HFFc6 (cell line): ENCODE measurements at regions not wholly inside any gene's neighbourhood (a gene's known extent, or its start where the extent isn't known, plus 50 kb on each side); places are given as distances from the start of the nearest gene placed in this dataset.
"Not testable (repeated sequence)": the region's sequence is repeated elsewhere in the genome, so short reads cannot be mapped to it uniquely, and the experiment has no call there.

Experiments
- DNase-seq: peaks from one replicate; pipeline ENCODE4 v3.0.0-alpha.2; 2018
- H3K27ac Mint-ChIP-seq: 2 replicates; pipeline ENCODE4 v1.8.0; 2020; ENCODE audit warnings: mild to moderate bottlenecking, mixed read lengths
- H3K27me3 Mint-ChIP-seq: 2 replicates; pipeline ENCODE4 v1.8.0; 2021; ENCODE audit warnings: mild to moderate bottlenecking, moderate library complexity, mixed read lengths; ENCODE audit not compliant: insufficient read depth
- H3K36me3 Mint-ChIP-seq: 2 replicates; pipeline ENCODE4 v1.8.0; 2021; ENCODE audit warnings: low read depth, mixed read lengths
- H3K4me1 Mint-ChIP-seq: 2 replicates; pipeline ENCODE4 v1.8.0; 2020; ENCODE audit warnings: low read depth, mixed read lengths
- H3K4me3 Mint-ChIP-seq: 2 replicates; pipeline ENCODE4 v1.8.0; 2020; ENCODE audit warnings: mild to moderate bottlenecking, moderate library complexity, mixed read lengths
- H3K9me3 Mint-ChIP-seq: 2 replicates; pipeline ENCODE4 v1.8.0; 2020; ENCODE audit warnings: mild to moderate bottlenecking, mixed read lengths
- CTCF ChIP-seq: fragments of 200-600 bp; sonication (generic); IDR thresholded peaks from 2 replicates; pipeline ENCODE4 v1.5.0; 2021; ENCODE audit warnings: antibody characterized with exemption, mild to moderate bottlenecking

GRCh38 chrY:20643055-20643454 is 67.5 kb downstream of the EIF1AY start:
- H3K4me3 Mint-ChIP-seq = no peak overlapping the region
- H3K27ac Mint-ChIP-seq = no peak overlapping the region
- no peaks in the 10 kb centered on the region for H3K36me3 Mint-ChIP-seq
- peaks cover 5% of the 10 kb centered on the region for H3K27me3 Mint-ChIP-seq
- no peaks in the 10 kb centered on the region for H3K9me3 Mint-ChIP-seq
- H3K4me1 Mint-ChIP-seq = no peaks in the 10 kb centered on the region
- no peak for DNase-seq
- no peak for TF ChIP-seq CTCF

GRCh38 chrY:20648265-20648664 is 72.7 kb downstream of the EIF1AY start:
- peaks cover 5% of the 10 kb centered on the region; the same call in 1 of the 2 replicates for H3K27me3 Mint-ChIP-seq
- no peak overlapping the region for H3K27ac Mint-ChIP-seq
- TF ChIP-seq CTCF = peak; percentile 32; the same call in 1 of the 2 replicates
- no peak for DNase-seq
- no peaks in the 10 kb centered on the region for H3K9me3 Mint-ChIP-seq
- H3K4me1 Mint-ChIP-seq = no peaks in the 10 kb centered on the region
- no peak overlapping the region for H3K4me3 Mint-ChIP-seq
- no peaks in the 10 kb centered on the region for H3K36me3 Mint-ChIP-seq

GRCh38 chrY:20648891-20649290 is 73.3 kb downstream of the EIF1AY start:
- TF ChIP-seq CTCF = peak; percentile 21; the same call in 1 of the 2 replicates
- not testable (repeated sequence) for H3K27me3 Mint-ChIP-seq, H3K36me3 Mint-ChIP-seq, H3K4me1 Mint-ChIP-seq, H3K9me3 Mint-ChIP-seq, DNase-seq, H3K27ac Mint-ChIP-seq, H3K4me3 Mint-ChIP-seq

GRCh38 chrY:20651481-20651880 is 75.9 kb downstream of the EIF1AY start:
- DNase-seq = no peak
- H3K27ac Mint-ChIP-seq = no peak overlapping the region
- no peaks in the 10 kb centered on the region; the same call in 1 of the 2 replicates for H3K27me3 Mint-ChIP-seq
- H3K4me3 Mint-ChIP-seq = no peak overlapping the region
- no peaks in the 10 kb centered on the region for H3K9me3 Mint-ChIP-seq
- H3K36me3 Mint-ChIP-seq = no peaks in the 10 kb centered on the region
- no peak for TF ChIP-seq CTCF
- H3K4me1 Mint-ChIP-seq = no peaks in the 10 kb centered on the region

- no peaks in the 10 kb centered on the region for H3K36me3 Mint-ChIP-seq
- no peak overlapping the region for H3K4me3 Mint-ChIP-seq
- TF ChIP-seq CTCF = no peak
- no peak for DNase-seq
- no peak overlapping the region for H3K27ac Mint-ChIP-seq
- no peaks in the 10 kb centered on the region for H3K27me3 Mint-ChIP-seq
- no peaks in the 10 kb centered on the region for H3K9me3 Mint-ChIP-seq
- no peaks in the 10 kb centered on the region for H3K4me1 Mint-ChIP-seq
These were observed 83.9 kb downstream of the EIF1AY start for GRCh38 chrY:20659450-20659849.

GRCh38 chrY:20662204-20662603 is 86.6 kb downstream of the EIF1AY start:
- Mint-ChIP-seq H3K4me1 (no peaks in the 10 kb centered on the region), H3K36me3 (no peaks in the 10 kb centered on the region), H3K27me3 (no peaks in the 10 kb centered on the region), H3K9me3 (no peaks in the 10 kb centered on the region), H3K27ac (no peak overlapping the region), H3K4me3 (no peak overlapping the region)
- DNase-seq = no peak
- TF ChIP-seq CTCF = no peak
